ENCODE measurements at regions not wholly inside any gene's neighbourhood (a gene's known extent, or its start where the extent isn't known, plus 50 kb on each side); places are given as distances from the start of the nearest gene placed in this dataset.

DNA sequence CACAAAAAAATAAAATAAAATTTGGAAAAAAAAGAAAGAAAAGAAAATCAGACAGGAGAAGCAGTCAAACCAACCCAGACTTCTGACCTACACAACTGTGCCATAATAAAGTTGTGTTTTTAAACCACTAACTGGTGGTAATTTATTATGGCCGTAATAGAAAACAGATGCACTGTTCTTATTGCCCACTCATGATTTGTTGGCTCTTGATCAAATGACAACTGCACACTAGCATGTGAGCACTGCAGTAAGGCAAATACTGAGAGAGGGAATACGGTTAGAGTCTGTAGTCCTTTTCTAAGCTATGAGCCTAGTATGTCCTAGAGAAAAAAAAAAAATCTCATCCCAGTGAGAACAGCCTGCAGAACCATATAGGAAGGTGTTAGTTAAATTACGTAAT, 61.2 kb upstream of the TNR start:
- ChIA-PET SMC1A (ENCODE audit: uncharacterized antibody, unreplicated experiment) (interaction anchor here (1.4 kb wide), 1 partner anchor 13 kb away, joined by 4 read pairs; no protein-coding TSS in a partner anchor), POLR2A (no interaction called here), CTCF (interaction anchor here (1.4 kb wide), 1 partner anchor 15 kb away, joined by 5 read pairs; no protein-coding TSS in a partner anchor), RAD21 (ENCODE audit: unreplicated experiment) (no interaction called here)
- no peak for DNase-seq (ENCODE audit: low read depth, low spot score)
- Histone ChIP-seq H3K27ac (ENCODE audit: control insufficient read depth, insufficient read depth) (no peak overlapping the region), H3K36me3 (ENCODE audit: control insufficient read depth in 2 of 2, insufficient read depth in 2 of 2, low read length in 1 of 2) (no peaks in the 10 kb centered on the region), H3K27me3 (replicated peaks in 1 of 2; ENCODE audit: control insufficient read depth in 2 of 2, insufficient read depth in 2 of 2, low read length in 1 of 2) (no peaks in the 10 kb centered on the region; a peak in 2 of 4 replicates), H3K4me1 (ENCODE audit: control insufficient read depth, insufficient read depth, low read length) (no peaks in the 10 kb centered on the region), H3K9me3 (replicated peaks; ENCODE audit: control insufficient read depth, insufficient read depth, low read length) (no peaks in the 10 kb centered on the region), H3K4me3 (no peak overlapping the region), H3K4me2 (ENCODE audit: control insufficient read depth, insufficient read depth) (no peak overlapping the region), H3K9ac (ENCODE audit: control insufficient read depth, insufficient read depth, low read length) (no peak overlapping the region), H2AFZ (ENCODE audit: control insufficient read depth, low read depth, low read length) (no peak overlapping the region), H3K79me2 (ENCODE audit: control insufficient read depth, insufficient read depth, low read length) (no peaks in the 10 kb centered on the region), H4K20me1 (ENCODE audit: control insufficient read depth, insufficient read depth) (no peaks in the 10 kb centered on the region)
- TF ChIP-seq SUPT20H (IDR thresholded peaks at IDR 0.05; ENCODE audit: borderline replicate concordance, control insufficient read depth, low read depth, low read length), result no peak
- TF ChIP-seq, protein P1, sequence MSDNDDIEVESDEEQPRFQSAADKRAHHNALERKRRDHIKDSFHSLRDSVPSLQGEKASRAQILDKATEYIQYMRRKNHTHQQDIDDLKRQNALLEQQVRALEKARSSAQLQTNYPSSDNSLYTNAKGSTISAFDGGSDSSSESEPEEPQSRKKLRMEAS (IDR thresholded peaks at IDR 0.05; ENCODE audit: low read depth, low read length), result no peak
- TF ChIP-seq POLR2A (IDR thresholded peaks at IDR 0.05; ENCODE audit: low read depth, low read length), result no peak
- TF ChIP-seq, protein P2, sequence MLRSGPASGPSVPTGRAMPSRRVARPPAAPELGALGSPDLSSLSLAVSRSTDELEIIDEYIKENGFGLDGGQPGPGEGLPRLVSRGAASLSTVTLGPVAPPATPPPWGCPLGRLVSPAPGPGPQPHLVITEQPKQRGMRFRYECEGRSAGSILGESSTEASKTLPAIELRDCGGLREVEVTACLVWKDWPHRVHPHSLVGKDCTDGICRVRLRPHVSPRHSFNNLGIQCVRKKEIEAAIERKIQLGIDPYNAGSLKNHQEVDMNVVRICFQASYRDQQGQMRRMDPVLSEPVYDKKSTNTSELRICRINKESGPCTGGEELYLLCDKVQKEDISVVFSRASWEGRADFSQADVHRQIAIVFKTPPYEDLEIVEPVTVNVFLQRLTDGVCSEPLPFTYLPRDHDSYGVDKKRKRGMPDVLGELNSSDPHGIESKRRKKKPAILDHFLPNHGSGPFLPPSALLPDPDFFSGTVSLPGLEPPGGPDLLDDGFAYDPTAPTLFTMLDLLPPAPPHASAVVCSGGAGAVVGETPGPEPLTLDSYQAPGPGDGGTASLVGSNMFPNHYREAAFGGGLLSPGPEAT (IDR thresholded peaks at IDR 0.05; ENCODE audit: low read depth), result no peak
- TF ChIP-seq, protein P3, sequence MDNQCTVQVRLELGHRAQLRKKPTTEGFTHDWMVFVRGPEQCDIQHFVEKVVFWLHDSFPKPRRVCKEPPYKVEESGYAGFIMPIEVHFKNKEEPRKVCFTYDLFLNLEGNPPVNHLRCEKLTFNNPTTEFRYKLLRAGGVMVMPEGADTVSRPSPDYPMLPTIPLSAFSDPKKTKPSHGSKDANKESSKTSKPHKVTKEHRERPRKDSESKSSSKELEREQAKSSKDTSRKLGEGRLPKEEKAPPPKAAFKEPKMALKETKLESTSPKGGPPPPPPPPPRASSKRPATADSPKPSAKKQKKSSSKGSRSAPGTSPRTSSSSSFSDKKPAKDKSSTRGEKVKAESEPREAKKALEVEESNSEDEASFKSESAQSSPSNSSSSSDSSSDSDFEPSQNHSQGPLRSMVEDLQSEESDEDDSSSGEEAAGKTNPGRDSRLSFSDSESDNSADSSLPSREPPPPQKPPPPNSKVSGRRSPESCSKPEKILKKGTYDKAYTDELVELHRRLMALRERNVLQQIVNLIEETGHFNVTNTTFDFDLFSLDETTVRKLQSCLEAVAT (IDR thresholded peaks at IDR 0.05), result no peak
- TF ChIP-seq TBL1XR1 (IDR thresholded peaks at IDR 0.05; ENCODE audit: low read depth, low read length), result no peak
- no peak for TF ChIP-seq CHD4 (IDR thresholded peaks at IDR 0.05)
- TF ChIP-seq ZNF207 (IDR thresholded peaks at IDR 0.05; ENCODE audit: borderline replicate concordance), result no peak
- no peak for TF ChIP-seq CTCF (IDR thresholded peaks at IDR 0.05 in 2 of 3, conservative IDR thresholded peaks at IDR 0.05 in 1 of 3; ENCODE audit: control insufficient read depth in 2 of 3, extremely low read depth in 1 of 3, insufficient read depth in 1 of 3, low read depth in 3 of 3, low read length in 3 of 3)
- no peak for TF ChIP-seq SMARCA5 (IDR thresholded peaks at IDR 0.05)
- TF ChIP-seq FOXK2 (IDR thresholded peaks at IDR 0.05), result no peak
- no peak for TF ChIP-seq ZNF384 (IDR thresholded peaks at IDR 0.05; ENCODE audit: borderline replicate concordance, low read depth, low read length)
- no peak for TF ChIP-seq RELA (IDR thresholded peaks at IDR 0.05; ENCODE audit: borderline replicate concordance, partially characterized antibody)
- no peak for TF ChIP-seq SRF (IDR thresholded peaks at IDR 0.05; ENCODE audit: low read depth in 2 of 2, low read length in 2 of 2)
- no TSS peak for BruUV-seq (replicated peaks)
- in situ Hi-C loops (cut with MboI), result no loop called here
- no peak for FAIRE-seq
- 58% methylated on average over 3 of the region's 3 CpGs for WGBS (ENCODE audit: insufficient coverage, insufficient replicate concordance, low lambda C conversion rate, missing lambda C conversion rate)
- no peak for ATAC-seq
- intact Hi-C loops (cut with micrococcal nuclease; ENCODE audit: unreplicated experiment), result no loop called here
